GM19023 (cell line): ENCODE measurements at regions not wholly inside any gene's neighbourhood (a gene's known extent, or its start where the extent isn't known, plus 50 kb on each side); places are given as distances from the start of the nearest gene placed in this dataset.
"Not testable (repeated sequence)": the region's sequence is repeated elsewhere in the genome, so short reads cannot be mapped to it uniquely, and the experiment has no call there.

Experiments used
- ATAC-seq: cut with Tn5 transposase; IDR thresholded peaks from one replicate; pipeline ENCODE4 v1.9.1; 2021; ENCODE audit warnings: mild to moderate bottlenecking, moderate library complexity; ENCODE audit not compliant: unreplicated experiment

GRCh38 chr11:115644856-115645255 is 140.6 kb upstream of the CADM1 start:
- no peak for ATAC-seq

GRCh38 chr11:115643549-115644270 is 139.5 kb upstream of the CADM1 start:
- ATAC-seq = no peak

GRCh38 chr11:115642660-115643059 is 138.4 kb upstream of the CADM1 start:
- ATAC-seq = no peak

- ATAC-seq = no peak
Measured at GRCh38 chr11:115637599-115638241, 133.5 kb upstream of the CADM1 start.

- no peak for ATAC-seq
Measured at GRCh38 chr11:115636753-115637527, 132.7 kb upstream of the CADM1 start.

- not testable (repeated sequence) for ATAC-seq
Measured at GRCh38 chr11:115633977-115634376, 129.8 kb upstream of the CADM1 start.

- no peak for ATAC-seq
Measured at GRCh38 chr11:115632061-115632460, 127.8 kb upstream of the CADM1 start.

- no peak for ATAC-seq
Measured at GRCh38 chr11:115631609-115632008, 127.4 kb upstream of the CADM1 start.

GRCh38 chr11:115630214-115630613 is 126.0 kb upstream of the CADM1 start:
- ATAC-seq = no peak

- no peak for ATAC-seq
Measured at GRCh38 chr11:115629456-115630015, 125.3 kb upstream of the CADM1 start.

GRCh38 chr11:115627666-115628460 is 123.6 kb upstream of the CADM1 start:
- ATAC-seq = no peak

- ATAC-seq = no peak
Measured at GRCh38 chr11:115627071-115627470, 122.9 kb upstream of the CADM1 start.

- no peak for ATAC-seq
Measured at GRCh38 chr11:115626414-115626813, 122.2 kb upstream of the CADM1 start.

GRCh38 chr11:115625502-115625901 is 121.3 kb upstream of the CADM1 start:
- no peak for ATAC-seq

GRCh38 chr11:115624065-115624464 is 119.8 kb upstream of the CADM1 start:
- ATAC-seq = no peak

GRCh38 chr11:115623021-115623451 is 118.8 kb upstream of the CADM1 start:
- ATAC-seq = no peak

- no peak for ATAC-seq
Measured at GRCh38 chr11:115618428-115618827, 114.2 kb upstream of the CADM1 start.

- no peak for ATAC-seq
Measured at GRCh38 chr11:115617767-115618166, 113.6 kb upstream of the CADM1 start.

- ATAC-seq = no peak
Measured at GRCh38 chr11:115616971-115617370, 112.8 kb upstream of the CADM1 start.

GRCh38 chr11:115613986-115614632 is 109.9 kb upstream of the CADM1 start:
- no peak for ATAC-seq
